ENCODE measurements at regions not wholly inside any gene's neighbourhood (a gene's known extent, or its start where the extent isn't known, plus 50 kb on each side); places are given as distances from the start of the nearest gene placed in this dataset.

- Histone ChIP-seq H3K4me3 (ENCODE audit: low read depth, low read length) (no peak overlapping the region), H3K9me3 (ENCODE audit: control insufficient read depth in 2 of 2, low read length in 2 of 2) (no peaks in the 10 kb centered on the region), H3K4me1 (ENCODE audit: control insufficient read depth, insufficient read depth, low read length, poor library complexity, severe bottlenecking) (no peaks in the 10 kb centered on the region), H3K36me3 (ENCODE audit: control insufficient read depth, insufficient read depth, low read length) (no peaks in the 10 kb centered on the region), H3K27ac (ENCODE audit: insufficient read depth, low read length, poor library complexity, severe bottlenecking) (no peak overlapping the region), H3K27me3 (ENCODE audit: control insufficient read depth, insufficient read depth, low read length) (peaks cover 2% of the 10 kb centered on the region)
- Mint-ChIP-seq H3K27ac (no peak overlapping the region), H3K27me3 (peaks cover 9% of the 10 kb centered on the region), H3K36me3 (no peaks in the 10 kb centered on the region), H3K4me3 (no peak overlapping the region), H3K4me1 (no peaks in the 10 kb centered on the region), H3K9me3 (no peaks in the 10 kb centered on the region)
- no peak for DNase-seq
- no peak for ATAC-seq (ENCODE audit: low read depth in 2 of 2)
Observed at GRCh38 chr3:132870541-132870940, 148.3 kb upstream of the NPHP3 start.

- H3K9me3 ChIP-seq (ENCODE audit: control insufficient read depth in 2 of 2, low read length in 2 of 2), result no peaks in the 10 kb centered on the region
- ATAC-seq (ENCODE audit: low read depth in 2 of 2) (no peak), DNase-seq (no peak)
- Mint-ChIP-seq H3K4me3 (no peak overlapping the region), H3K9me3 (peaks cover 0 to 4% (median 0%) of the 10 kb centered on the region in 7 donors), H3K27ac (no peak overlapping the region), H3K4me1 (no peaks in the 10 kb centered on the region), H3K36me3 (no peaks in the 10 kb centered on the region), H3K27me3 (peaks cover 9% of the 10 kb centered on the region)
- H3K4me3 ChIP-seq (ENCODE audit: low read depth, low read length), result no peak overlapping the region
- no peaks in the 10 kb centered on the region for H3K36me3 ChIP-seq (ENCODE audit: control insufficient read depth, insufficient read depth, low read length)
- no peaks in the 10 kb centered on the region for H3K4me1 ChIP-seq (ENCODE audit: control insufficient read depth, insufficient read depth, low read length, poor library complexity, severe bottlenecking)
- H3K27ac ChIP-seq (ENCODE audit: insufficient read depth, low read length, poor library complexity, severe bottlenecking), result no peak overlapping the region
- H3K27me3 ChIP-seq (ENCODE audit: control insufficient read depth, insufficient read depth, low read length), result peaks cover 4% of the 10 kb centered on the region
Observed at GRCh38 chr3:132867956-132868355, 145.7 kb upstream of the NPHP3 start.

- Histone ChIP-seq H3K4me3 (ENCODE audit: low read depth, low read length) (no peak overlapping the region), H3K27me3 (ENCODE audit: control insufficient read depth, insufficient read depth, low read length) (peaks cover 4% of the 10 kb centered on the region), H3K36me3 (ENCODE audit: control insufficient read depth, insufficient read depth, low read length) (no peaks in the 10 kb centered on the region), H3K4me1 (ENCODE audit: control insufficient read depth, insufficient read depth, low read length, poor library complexity, severe bottlenecking) (no peaks in the 10 kb centered on the region), H3K9me3 (ENCODE audit: control insufficient read depth in 2 of 2, low read length in 2 of 2) (no peaks in the 10 kb centered on the region), H3K27ac (ENCODE audit: insufficient read depth, low read length, poor library complexity, severe bottlenecking) (no peak overlapping the region)
- H3K9me3 Mint-ChIP-seq, result peaks cover 0 to 4% (median 0%) of the 10 kb centered on the region in 7 donors
- H3K4me3 Mint-ChIP-seq, result no peak overlapping the region
- no peaks in the 10 kb centered on the region for H3K4me1 Mint-ChIP-seq
- H3K36me3 Mint-ChIP-seq, result no peaks in the 10 kb centered on the region
- no peak for DNase-seq
- H3K27ac Mint-ChIP-seq, result no peak overlapping the region
- no peak for ATAC-seq (ENCODE audit: low read depth in 2 of 2)
- peaks cover 9% of the 10 kb centered on the region for H3K27me3 Mint-ChIP-seq
Observed at GRCh38 chr3:132867526-132867925, 145.3 kb upstream of the NPHP3 start.

- Histone ChIP-seq H3K36me3 (ENCODE audit: control insufficient read depth, insufficient read depth, low read length) (no peaks in the 10 kb centered on the region), H3K4me1 (ENCODE audit: control insufficient read depth, insufficient read depth, low read length, poor library complexity, severe bottlenecking) (no peaks in the 10 kb centered on the region), H3K4me3 (ENCODE audit: low read depth, low read length) (no peak overlapping the region), H3K27ac (ENCODE audit: insufficient read depth, low read length, poor library complexity, severe bottlenecking) (no peak overlapping the region), H3K9me3 (ENCODE audit: control insufficient read depth in 2 of 2, low read length in 2 of 2) (no peaks in the 10 kb centered on the region), H3K27me3 (ENCODE audit: control insufficient read depth, insufficient read depth, low read length) (no peaks in the 10 kb centered on the region)
- DNase-seq (no peak), ATAC-seq (ENCODE audit: low read depth in 2 of 2) (no peak)
- Mint-ChIP-seq H3K9me3 (peaks cover 0 to 4% (median 0%) of the 10 kb centered on the region in 7 donors), H3K27me3 (peaks cover 13% of the 10 kb centered on the region), H3K36me3 (no peaks in the 10 kb centered on the region), H3K4me1 (no peaks in the 10 kb centered on the region), H3K27ac (no peak overlapping the region), H3K4me3 (no peak overlapping the region)
Observed at GRCh38 chr3:132857317-132857716, 135.1 kb upstream of the NPHP3 start.

GRCh38 chr3:132854856-132855535, 132.8 kb upstream of the NPHP3 start:
- DNase-seq (no peak), ATAC-seq (ENCODE audit: low read depth in 2 of 2) (no peak)
- no peak overlapping the region for H3K27ac Mint-ChIP-seq
- Histone ChIP-seq H3K4me3 (ENCODE audit: low read depth, low read length) (no peak overlapping the region), H3K27me3 (ENCODE audit: control insufficient read depth, insufficient read depth, low read length) (no peaks in the 10 kb centered on the region), H3K9me3 (ENCODE audit: control insufficient read depth in 2 of 2, low read length in 2 of 2) (no peaks in the 10 kb centered on the region), H3K4me1 (ENCODE audit: control insufficient read depth, insufficient read depth, low read length, poor library complexity, severe bottlenecking) (no peaks in the 10 kb centered on the region), H3K27ac (ENCODE audit: insufficient read depth, low read length, poor library complexity, severe bottlenecking) (no peak overlapping the region), H3K36me3 (ENCODE audit: control insufficient read depth, insufficient read depth, low read length) (no peaks in the 10 kb centered on the region)
- no peaks in the 10 kb centered on the region for H3K4me1 Mint-ChIP-seq
- no peak overlapping the region for H3K4me3 Mint-ChIP-seq
- H3K27me3 Mint-ChIP-seq, result peaks cover 7% of the 10 kb centered on the region
- H3K36me3 Mint-ChIP-seq, result no peaks in the 10 kb centered on the region
- peaks cover 0 to 6% (median 2%) of the 10 kb centered on the region in 7 donors for H3K9me3 Mint-ChIP-seq

- H3K27me3 ChIP-seq (ENCODE audit: control insufficient read depth, insufficient read depth, low read length), result no peaks in the 10 kb centered on the region
- H3K4me1 ChIP-seq (ENCODE audit: control insufficient read depth, insufficient read depth, low read length, poor library complexity, severe bottlenecking), result no peaks in the 10 kb centered on the region
- DNase-seq (no peak), ATAC-seq (ENCODE audit: low read depth in 2 of 2) (no peak)
- Mint-ChIP-seq H3K9me3 (peaks cover 0 to 6% (median 0%) of the 10 kb centered on the region in 7 donors), H3K27ac (no peak overlapping the region), H3K4me1 (no peaks in the 10 kb centered on the region), H3K36me3 (no peaks in the 10 kb centered on the region), H3K4me3 (no peak overlapping the region), H3K27me3 (peaks cover 11% of the 10 kb centered on the region)
- no peak overlapping the region for H3K27ac ChIP-seq (ENCODE audit: insufficient read depth, low read length, poor library complexity, severe bottlenecking)
- no peaks in the 10 kb centered on the region for H3K9me3 ChIP-seq (ENCODE audit: control insufficient read depth in 2 of 2, low read length in 2 of 2)
- H3K4me3 ChIP-seq (ENCODE audit: low read depth, low read length), result no peak overlapping the region
- no peaks in the 10 kb centered on the region for H3K36me3 ChIP-seq (ENCODE audit: control insufficient read depth, insufficient read depth, low read length)
Observed at GRCh38 chr3:132847849-132848625, 125.8 kb upstream of the NPHP3 start.

- ATAC-seq (ENCODE audit: low read depth in 2 of 2), result no peak
- Mint-ChIP-seq H3K4me3 (no peak overlapping the region), H3K4me1 (no peaks in the 10 kb centered on the region), H3K9me3 (peaks cover 0 to 2% (median 0%) of the 10 kb centered on the region in 7 donors), H3K27ac (no peak overlapping the region), H3K36me3 (no peaks in the 10 kb centered on the region), H3K27me3 (peaks cover 9% of the 10 kb centered on the region)
- Histone ChIP-seq H3K4me3 (ENCODE audit: low read depth, low read length) (no peak overlapping the region), H3K9me3 (ENCODE audit: control insufficient read depth in 2 of 2, low read length in 2 of 2) (no peaks in the 10 kb centered on the region), H3K4me1 (ENCODE audit: control insufficient read depth, insufficient read depth, low read length, poor library complexity, severe bottlenecking) (no peaks in the 10 kb centered on the region), H3K27me3 (ENCODE audit: control insufficient read depth, insufficient read depth, low read length) (no peaks in the 10 kb centered on the region), H3K36me3 (ENCODE audit: control insufficient read depth, insufficient read depth, low read length) (no peaks in the 10 kb centered on the region), H3K27ac (ENCODE audit: insufficient read depth, low read length, poor library complexity, severe bottlenecking) (no peak overlapping the region)
- no peak for DNase-seq
Observed at GRCh38 chr3:132843851-132844553, 121.8 kb upstream of the NPHP3 start.
